ENCODE measurements at regions not wholly inside any gene's neighbourhood (a gene's known extent, or its start where the extent isn't known, plus 50 kb on each side); places are given as distances from the start of the nearest gene placed in this dataset.

DNA sequence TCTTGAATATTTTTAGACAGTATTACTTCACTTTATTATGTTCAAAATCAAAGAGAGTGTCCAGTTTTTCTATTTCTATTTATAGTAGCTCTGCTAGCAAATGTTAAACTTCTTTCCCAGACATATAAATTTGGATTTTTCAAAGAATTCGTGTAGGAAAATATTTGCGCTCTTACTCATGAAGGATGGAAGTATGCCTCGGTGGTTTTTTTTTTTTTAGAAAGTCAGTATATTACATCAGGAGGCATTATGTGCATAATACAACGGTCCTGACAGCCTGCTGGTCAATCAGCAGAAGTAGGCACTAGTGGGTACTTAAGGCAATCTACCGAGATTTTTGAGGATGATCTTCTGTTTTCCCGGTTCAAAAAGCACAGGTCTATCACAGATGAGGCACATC, 249.3 kb downstream of the TBX18 start:
- H3K4me1 ChIP-seq (ENCODE audit: control insufficient read depth, extremely low read depth, insufficient read depth, low read length), result no peaks in the 10 kb centered on the region
- H3K36me3 ChIP-seq (ENCODE audit: control insufficient read depth in 2 of 2, extremely low read depth in 1 of 2, insufficient read depth in 2 of 2, low read length in 2 of 2), result no peaks in the 10 kb centered on the region
- no peak overlapping the region for H3K9ac ChIP-seq (replicated peaks; ENCODE audit: extremely low read depth, insufficient read depth, low read length)
- no peaks in the 10 kb centered on the region for H3K79me2 ChIP-seq (ENCODE audit: control insufficient read depth, insufficient read depth, low read length)
- no peaks in the 10 kb centered on the region for H3K27me3 ChIP-seq (ENCODE audit: control insufficient read depth in 2 of 2, insufficient read depth in 2 of 2, low read length in 2 of 2)
- ChIA-PET CTCF (interaction anchor here (0.8 to 1.8 kb wide), 5 partner anchors 18 to 87 kb away, joined by 3 to 5 read pairs (median 3); no protein-coding TSS in a partner anchor), POLR2A (no interaction called here)
- dilution Hi-C loops (cut with MboI; ENCODE audit: extremely low pct_ligation_motif_present, low sequenced_read_pairs), result no loop called here
- FAIRE-seq (no peak), DNase-seq (ENCODE audit: low read depth, low spot score) (no peak)
- no peak overlapping the region for H2AFZ ChIP-seq (ENCODE audit: low read depth, low read length)
- no peak overlapping the region for H3K27ac ChIP-seq (ENCODE audit: insufficient read depth, low read depth, low read length)
- no peak overlapping the region for H3K4me3 ChIP-seq (replicated peaks in 1 of 3; ENCODE audit: insufficient read depth in 1 of 3, low read depth in 1 of 3, low read length in 3 of 3)
- intact Hi-C loops (cut with micrococcal nuclease), result no loop called here
- no peak overlapping the region for H3K4me2 ChIP-seq (ENCODE audit: insufficient read depth, low read length)
- no peaks in the 10 kb centered on the region for H3K9me1 ChIP-seq (replicated peaks; ENCODE audit: control insufficient read depth, extremely low read depth, insufficient read depth, low read length)
- BruUV-seq (replicated peaks), result no TSS peak
- no peaks in the 10 kb centered on the region for H3K9me3 ChIP-seq (replicated peaks; ENCODE audit: control insufficient read depth, insufficient read depth, low read length)
- no peak for TF ChIP-seq EZH2 (IDR thresholded peaks at IDR 0.05; ENCODE audit: borderline replicate concordance, low read depth, low read length, severe bottlenecking)
- TF ChIP-seq JUN (IDR thresholded peaks at IDR 0.05; ENCODE audit: borderline replicate concordance, insufficient read depth, insufficient read length, low read depth), result no peak
- TF ChIP-seq GATA2 (IDR thresholded peaks at IDR 0.05; ENCODE audit: insufficient read depth, insufficient read length, low read depth, low read length), result no peak
- TF ChIP-seq, protein P1, sequence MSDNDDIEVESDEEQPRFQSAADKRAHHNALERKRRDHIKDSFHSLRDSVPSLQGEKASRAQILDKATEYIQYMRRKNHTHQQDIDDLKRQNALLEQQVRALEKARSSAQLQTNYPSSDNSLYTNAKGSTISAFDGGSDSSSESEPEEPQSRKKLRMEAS (IDR thresholded peaks at IDR 0.05; ENCODE audit: insufficient read depth, insufficient read length), result no peak
- no peak for TF ChIP-seq POLR2AphosphoS5 (IDR thresholded peaks at IDR 0.05; ENCODE audit: insufficient read depth, low read depth, low read length)
- no peak for TF ChIP-seq FOS (IDR thresholded peaks at IDR 0.05; ENCODE audit: borderline replicate concordance, insufficient read depth, low read length)
- no peak for TF ChIP-seq POLR2A (IDR thresholded peaks at IDR 0.05; ENCODE audit: low read depth, low read length)
- TF ChIP-seq, protein P2, sequence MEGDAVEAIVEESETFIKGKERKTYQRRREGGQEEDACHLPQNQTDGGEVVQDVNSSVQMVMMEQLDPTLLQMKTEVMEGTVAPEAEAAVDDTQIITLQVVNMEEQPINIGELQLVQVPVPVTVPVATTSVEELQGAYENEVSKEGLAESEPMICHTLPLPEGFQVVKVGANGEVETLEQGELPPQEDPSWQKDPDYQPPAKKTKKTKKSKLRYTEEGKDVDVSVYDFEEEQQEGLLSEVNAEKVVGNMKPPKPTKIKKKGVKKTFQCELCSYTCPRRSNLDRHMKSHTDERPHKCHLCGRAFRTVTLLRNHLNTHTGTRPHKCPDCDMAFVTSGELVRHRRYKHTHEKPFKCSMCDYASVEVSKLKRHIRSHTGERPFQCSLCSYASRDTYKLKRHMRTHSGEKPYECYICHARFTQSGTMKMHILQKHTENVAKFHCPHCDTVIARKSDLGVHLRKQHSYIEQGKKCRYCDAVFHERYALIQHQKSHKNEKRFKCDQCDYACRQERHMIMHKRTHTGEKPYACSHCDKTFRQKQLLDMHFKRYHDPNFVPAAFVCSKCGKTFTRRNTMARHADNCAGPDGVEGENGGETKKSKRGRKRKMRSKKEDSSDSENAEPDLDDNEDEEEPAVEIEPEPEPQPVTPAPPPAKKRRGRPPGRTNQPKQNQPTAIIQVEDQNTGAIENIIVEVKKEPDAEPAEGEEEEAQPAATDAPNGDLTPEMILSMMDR (IDR thresholded peaks at IDR 0.05; ENCODE audit: extremely low read depth in 1 of 2, insufficient read depth in 1 of 2, low read depth in 1 of 2, low read length in 2 of 2), result no peak
- no peak for TF ChIP-seq MYC (IDR thresholded peaks at IDR 0.05; ENCODE audit: low read depth, low read length)
- no peaks in the 10 kb centered on the region for H4K20me1 ChIP-seq (replicated peaks; ENCODE audit: control insufficient read depth, extremely low read depth, insufficient read depth, low read length)
